T-helper 2 cell treated with Interferon-gamma antibody and Interleukin-4, amounts not matched to agents 100 ng/mL and 5 ng/mL, for 36 hours (primary cell): ENCODE measurements at regions not wholly inside any gene's neighbourhood (a gene's known extent, or its start where the extent isn't known, plus 50 kb on each side); places are given as distances from the start of the nearest gene placed in this dataset.
"Not testable (repeated sequence)": the region's sequence is repeated elsewhere in the genome, so short reads cannot be mapped to it uniquely, and the experiment has no call there.

Experiments used
- intact Hi-C: fragments of 100-400 bp; cut with micrococcal nuclease; formaldehyde crosslinking; loops from one replicate; pipeline ENCODE4 v1.15.1; 2023

DNA sequence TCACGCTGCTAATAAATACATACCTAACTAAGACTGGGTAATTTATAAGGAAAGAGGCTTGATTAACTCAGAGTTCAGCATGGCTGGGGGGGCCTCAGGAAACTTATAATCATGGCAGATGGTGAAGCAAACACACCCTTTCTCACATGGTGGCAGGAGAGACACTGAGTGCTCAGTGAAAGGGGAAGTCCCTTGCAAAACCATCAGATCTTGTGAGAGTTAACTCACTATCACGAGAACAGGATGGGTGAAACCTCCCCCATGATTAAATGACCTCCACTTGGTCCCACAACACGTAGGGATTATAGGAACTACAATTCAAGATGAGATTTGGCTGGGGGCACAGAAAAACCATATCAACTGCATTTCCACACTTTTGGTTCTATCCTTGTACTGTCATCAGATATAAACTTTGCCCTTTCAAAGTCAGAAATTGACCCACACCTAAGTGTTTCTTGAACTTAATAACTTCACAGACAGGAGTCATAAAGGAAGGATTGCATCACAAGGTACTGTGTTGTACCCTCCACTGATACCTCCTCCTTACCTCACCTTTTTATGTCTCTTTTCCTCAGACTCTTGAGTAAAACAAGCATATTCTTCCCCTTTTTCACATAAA is 319.1 kb upstream of the PIK3R1 start:
- intact Hi-C loops: no loop called here

- intact Hi-C loops: not testable (repeated sequence)
Observed at GRCh38 chr5:67889870-67890269, 325.7 kb upstream of the PIK3R1 start.

DNA sequence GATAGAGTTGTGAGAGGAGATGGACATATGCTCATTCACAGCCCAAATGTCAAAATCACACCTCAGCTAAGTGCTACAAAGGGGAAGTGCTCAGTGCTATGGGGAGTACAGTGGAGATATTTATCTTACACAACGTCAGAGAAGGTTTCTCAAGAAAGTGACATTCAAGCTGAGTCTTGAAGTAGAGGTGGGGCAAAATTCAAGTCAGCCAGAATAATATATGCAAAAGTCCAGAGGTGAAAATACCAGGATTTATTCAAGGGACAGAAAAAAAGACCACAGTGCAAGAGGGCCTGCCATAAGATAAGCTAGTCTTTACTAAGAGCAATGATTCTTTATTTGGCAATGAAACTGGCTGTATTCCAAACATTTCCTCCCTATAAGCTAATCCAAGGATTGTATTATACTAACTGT is 327.8 kb upstream of the PIK3R1 start:
- intact Hi-C loops: no loop called here

DNA sequence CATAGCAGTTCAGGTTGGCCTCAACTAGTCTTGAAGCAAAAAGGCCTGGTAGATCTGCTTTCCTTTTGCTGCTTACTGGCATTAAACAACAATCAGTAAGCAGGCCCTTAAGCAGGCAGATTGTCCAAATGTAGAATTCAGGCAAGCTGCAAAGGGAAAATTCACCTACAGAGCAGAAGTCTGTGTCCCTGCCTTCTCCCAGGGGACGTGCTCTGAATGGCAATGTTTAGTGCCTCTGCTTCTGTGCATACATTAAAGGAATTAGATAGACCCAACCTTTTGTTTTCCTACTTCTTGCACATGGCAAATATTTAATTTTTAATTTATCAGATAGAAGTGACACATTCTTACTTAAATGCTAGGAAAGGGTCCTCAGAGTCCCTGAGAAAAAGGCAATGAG is 328.8 kb upstream of the PIK3R1 start:
- intact Hi-C loops: no loop called here

DNA sequence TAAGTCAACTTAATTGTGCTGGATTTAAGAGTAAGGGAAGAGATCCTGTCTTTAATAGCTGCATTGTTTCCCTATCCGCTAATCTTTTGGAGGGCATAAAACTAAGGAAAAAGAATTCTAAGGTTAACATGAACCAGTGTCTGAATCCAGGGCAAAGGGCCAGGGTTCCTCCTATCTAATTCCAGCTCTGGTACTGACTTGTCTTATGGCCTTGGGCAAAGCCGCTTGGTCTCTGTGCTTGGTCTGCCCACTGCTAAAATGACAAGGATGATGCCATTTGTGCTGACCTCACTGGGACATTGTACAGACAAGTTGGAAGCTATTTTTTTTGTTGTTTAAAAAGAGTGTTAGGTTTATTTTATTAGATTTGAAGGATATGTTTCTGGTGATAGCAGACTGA is 334.7 kb upstream of the PIK3R1 start:
- intact Hi-C loops: no loop called here

DNA sequence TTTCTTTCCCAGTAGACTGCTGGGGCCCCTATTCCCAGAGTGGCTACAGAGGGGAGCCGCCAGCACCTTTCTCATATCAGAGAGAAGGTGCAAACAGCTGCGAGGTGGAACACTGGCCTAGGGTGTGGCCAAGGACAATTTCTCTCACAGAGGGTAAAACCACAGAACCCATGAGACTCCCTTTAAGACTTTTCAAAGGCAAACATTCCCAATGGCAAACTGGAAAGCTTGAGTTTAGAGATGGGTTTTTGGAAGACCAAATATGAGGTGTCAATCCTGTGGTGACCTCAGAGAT is 335.1 kb upstream of the PIK3R1 start:
- intact Hi-C loops: no loop called here

DNA sequence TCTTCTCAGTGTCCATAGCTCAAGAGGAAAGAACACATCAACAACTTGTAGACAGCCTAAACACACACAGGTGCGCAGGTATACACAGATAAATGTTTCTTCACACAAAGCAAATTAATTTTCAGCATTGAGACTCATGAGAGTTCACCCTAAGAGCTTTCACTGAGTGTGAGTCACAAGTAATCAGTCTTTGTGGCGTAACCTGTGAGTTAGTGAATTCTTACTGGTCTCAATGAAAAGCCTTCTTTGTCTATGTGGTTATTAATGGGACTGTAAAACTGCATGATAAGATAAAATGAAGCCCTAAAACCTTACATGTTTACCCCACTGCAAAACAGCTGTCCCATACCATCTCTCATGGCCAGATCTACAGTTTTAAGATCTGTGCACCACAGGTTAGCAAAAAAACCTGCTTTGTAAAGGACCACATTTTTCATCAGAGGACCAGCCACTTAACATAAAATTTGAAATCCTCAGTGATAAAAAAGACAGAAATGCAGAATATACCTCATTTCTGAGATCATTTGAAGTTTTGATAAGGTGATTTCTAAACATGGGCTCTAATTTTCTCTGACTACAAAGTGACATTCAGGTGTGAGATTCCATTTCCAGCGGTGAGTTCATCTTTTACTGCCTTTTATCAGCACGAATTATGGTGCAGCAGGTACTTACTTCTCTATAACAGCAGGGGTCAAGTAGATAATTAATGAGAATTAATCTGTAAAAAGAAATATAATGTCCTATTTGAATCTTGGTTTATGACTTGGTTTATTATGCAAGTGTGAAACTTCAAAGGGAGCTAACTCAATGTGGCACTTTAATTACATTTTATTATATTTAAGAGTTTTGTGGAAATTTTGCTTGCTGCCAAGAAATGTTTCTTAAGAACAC is 335.7 kb upstream of the PIK3R1 start:
- intact Hi-C loops: no loop called here

GRCh38 chr5:67878933-67879332 is 336.6 kb upstream of the PIK3R1 start:
- intact Hi-C loops: no loop called here

GRCh38 chr5:67876371-67876770 is 339.2 kb upstream of the PIK3R1 start:
- intact Hi-C loops: no loop called here

- intact Hi-C loops: no loop called here
Observed at GRCh38 chr5:67875601-67876000, 340.0 kb upstream of the PIK3R1 start.

DNA sequence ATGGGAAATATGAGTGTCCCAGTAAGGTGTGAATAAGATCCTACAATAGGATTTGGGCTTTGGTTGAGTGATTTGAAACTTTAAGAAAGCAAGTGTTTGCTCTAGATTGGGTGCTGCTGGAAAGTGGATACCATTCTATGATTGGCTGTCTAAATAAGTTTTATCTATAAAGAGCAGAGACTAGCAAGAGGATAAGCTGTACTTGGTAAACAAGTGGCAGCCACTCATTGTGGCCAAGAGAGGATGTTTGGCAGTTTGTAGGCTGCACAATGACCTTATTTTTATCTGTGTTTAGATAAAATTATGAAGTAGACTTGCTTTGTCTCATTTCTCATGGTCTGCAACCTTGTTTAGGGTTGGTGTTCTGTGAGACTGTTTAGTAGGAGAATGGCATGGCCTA is 341.6 kb upstream of the PIK3R1 start:
- intact Hi-C loops: no loop called here

GRCh38 chr5:67870662-67871061 is 344.9 kb upstream of the PIK3R1 start:
- intact Hi-C loops: no loop called here

DNA sequence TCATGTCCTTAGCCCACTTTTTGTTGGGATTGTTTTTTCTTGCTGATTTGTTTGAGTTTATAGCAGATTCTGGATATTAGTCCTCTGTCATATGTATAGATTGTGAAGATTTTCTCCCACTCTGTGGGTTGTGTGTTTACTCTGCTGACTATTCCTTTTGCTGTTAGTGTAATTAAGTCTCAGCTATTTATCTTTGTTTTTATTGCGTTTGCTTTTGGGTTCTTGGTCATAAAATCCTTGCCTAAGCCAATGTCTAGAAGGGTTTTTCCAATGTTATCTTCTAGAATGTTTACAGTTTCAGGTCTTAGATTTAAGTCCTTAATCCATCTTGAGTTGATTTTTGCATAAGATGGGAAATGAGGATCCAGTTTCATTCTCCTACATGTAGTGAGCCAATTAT is 351.2 kb upstream of the PIK3R1 start:
- intact Hi-C loops: not testable (repeated sequence)

GRCh38 chr5:67858471-67859031 is 357.0 kb upstream of the PIK3R1 start:
- intact Hi-C loops: no loop called here

DNA sequence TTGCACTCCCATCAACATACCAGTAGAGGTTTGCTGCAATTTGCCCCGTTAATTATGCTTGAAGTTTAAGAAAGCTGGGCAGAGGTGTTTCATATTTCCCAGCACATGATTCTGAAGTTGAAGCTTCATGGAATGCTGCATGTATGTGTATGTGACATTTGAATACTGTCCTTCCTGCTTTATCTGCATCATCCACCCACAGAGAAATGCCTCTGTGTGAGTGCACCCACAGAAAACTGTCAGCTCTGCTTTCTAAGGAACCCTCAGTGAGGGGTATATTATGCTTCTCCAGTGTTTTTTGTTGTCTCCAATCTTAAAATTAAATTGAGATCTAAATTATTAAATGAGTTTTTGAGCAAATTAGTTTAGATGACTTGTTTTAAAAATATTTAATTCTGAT is 358.1 kb upstream of the PIK3R1 start:
- intact Hi-C loops: no loop called here

- intact Hi-C loops: no loop called here
Observed at GRCh38 chr5:67855523-67855922, 360.0 kb upstream of the PIK3R1 start.

DNA sequence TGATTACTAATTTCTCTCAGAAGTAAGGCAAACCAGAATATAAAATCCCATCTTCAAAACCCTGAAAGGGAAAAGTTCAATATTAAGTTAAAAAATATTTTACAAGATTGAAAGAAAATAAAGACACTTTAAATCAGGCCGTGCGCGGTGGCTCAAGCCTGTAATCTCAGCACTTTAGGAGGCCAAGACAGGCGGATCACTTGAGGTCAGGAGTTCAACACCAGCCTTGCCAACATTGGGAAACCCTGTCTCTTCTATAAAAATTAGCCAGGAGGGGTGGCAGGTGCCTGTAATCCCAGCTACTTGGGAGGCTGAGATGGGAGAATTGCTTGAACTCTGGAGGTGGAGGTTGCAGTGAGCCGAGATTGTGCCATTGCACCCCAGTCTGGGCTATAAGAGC is 364.6 kb upstream of the PIK3R1 start:
- intact Hi-C loops: not testable (repeated sequence)

DNA sequence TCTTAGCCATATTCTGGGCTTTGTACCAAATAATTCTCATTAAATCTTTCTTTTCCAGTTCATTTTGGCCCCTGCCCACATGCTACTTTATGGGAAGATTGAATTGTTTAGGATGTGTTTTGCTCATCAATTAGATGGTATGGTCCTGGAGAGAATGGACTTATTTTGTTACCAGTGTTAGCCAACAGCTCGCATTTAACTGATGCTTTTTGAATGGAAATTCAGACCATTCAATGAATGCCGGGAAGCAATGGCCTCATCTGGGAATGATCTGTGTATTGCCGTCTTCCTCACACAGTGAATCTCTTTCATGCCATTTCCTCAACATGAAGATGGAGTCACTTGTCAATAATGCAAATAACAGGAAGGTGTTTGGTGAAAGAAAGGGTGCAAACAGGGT is 370.6 kb upstream of the PIK3R1 start:
- intact Hi-C loops: no loop called here

DNA sequence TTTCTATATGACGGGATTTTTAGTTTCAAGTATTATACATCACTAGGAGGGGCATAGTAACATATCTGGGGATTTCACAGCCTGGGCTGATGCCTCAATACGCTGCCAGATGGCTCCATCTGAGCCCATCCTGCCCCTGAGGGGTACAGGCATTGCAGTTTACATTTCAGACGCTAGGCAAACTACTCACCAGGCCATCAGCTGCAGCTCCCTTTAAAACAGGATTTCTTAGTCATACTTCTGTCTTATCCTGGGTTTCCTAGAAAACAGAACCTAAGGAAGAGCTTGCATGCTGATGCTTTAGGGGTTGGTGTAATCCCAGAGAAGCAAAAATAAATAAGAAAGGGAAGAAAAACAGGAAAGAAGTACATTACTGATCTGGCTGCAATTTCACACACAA is 372.8 kb upstream of the PIK3R1 start:
- intact Hi-C loops: no loop called here

- intact Hi-C loops: loop anchor here (10.0 kb wide), 1 partner anchor 52 kb away; no protein-coding TSS in a partner anchor
Observed at GRCh38 chr5:67837225-67837624, 378.3 kb upstream of the PIK3R1 start.

- intact Hi-C loops: loop anchor here (10.0 kb wide), 1 partner anchor 52 kb away; no protein-coding TSS in a partner anchor
Observed at GRCh38 chr5:67836496-67836895, 379.1 kb upstream of the PIK3R1 start.

DNA sequence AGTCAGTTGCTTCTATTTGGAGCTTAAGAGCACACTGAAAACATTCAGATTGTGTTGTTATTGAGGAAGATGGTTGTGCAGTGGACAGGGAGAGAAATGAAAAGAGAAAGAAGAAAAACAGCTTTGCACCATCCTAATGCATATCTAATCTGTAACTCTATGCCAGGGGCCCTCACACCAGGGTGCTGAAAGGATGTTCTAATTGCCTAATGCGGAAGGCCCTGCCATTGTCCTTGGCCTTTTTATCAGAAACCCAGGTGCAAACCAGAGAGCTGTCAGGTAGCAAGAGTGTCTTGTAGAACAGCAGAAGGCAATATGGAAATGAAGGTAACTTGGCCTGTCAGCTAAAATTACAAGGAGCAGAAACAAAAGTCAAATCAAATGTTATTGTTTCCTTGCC is 384.5 kb upstream of the PIK3R1 start:
- intact Hi-C loops: loop anchor here (10.0 kb wide), 1 partner anchor 46 kb away; no protein-coding TSS in a partner anchor

DNA sequence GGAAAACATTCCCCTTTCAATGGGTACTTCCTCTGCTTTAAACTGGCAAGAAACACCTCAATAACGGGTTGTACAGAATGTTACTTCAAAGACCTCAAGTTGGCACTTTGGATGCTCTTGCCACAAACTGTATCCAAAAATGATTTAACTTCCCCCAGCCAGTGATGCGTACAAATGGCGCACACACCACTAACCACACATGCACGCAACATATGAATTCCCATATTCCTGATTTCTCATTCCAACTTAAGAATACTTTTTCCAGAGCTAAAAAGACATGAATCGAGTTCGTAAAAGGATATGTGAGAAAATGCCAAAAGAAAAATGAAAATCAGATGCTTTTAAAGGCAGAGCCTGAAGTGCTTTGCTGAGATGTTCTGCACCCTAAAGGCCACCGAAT is 388.0 kb upstream of the PIK3R1 start:
- intact Hi-C loops: no loop called here
